Sigmoid colon (tissue), 6 donors: ENCODE measurements at regions not wholly inside any gene's neighbourhood (a gene's known extent, or its start where the extent isn't known, plus 50 kb on each side); places are given as distances from the start of the nearest gene placed in this dataset.

Experiments
- DNase-seq: peaks from one replicate; pipeline ENCODE4 v3.0.0-alpha.2; 2019
- H3K27ac ChIP-seq, 4 donors: fragments of 200-600 bp; sonication (generic); one replicate each; pipeline ENCODE4 v1.5.1; 2016 to 2019; ENCODE audit warnings: mild to moderate bottlenecking in 1 of 4
- H3K27me3 ChIP-seq, 3 donors: fragments of 200-600 bp; sonication (generic); one replicate each; pipeline ENCODE4 v1.5.1; 2019; ENCODE audit warnings: mild to moderate bottlenecking in 1 of 3
- H3K36me3 ChIP-seq, 4 donors: fragments of 200-600 bp; sonication (generic); one replicate each; pipeline ENCODE4 v1.5.1; 2016 to 2019
- H3K4me1 ChIP-seq, 4 donors: fragments of 200-600 bp; sonication (generic); one replicate each; pipeline ENCODE4 v1.5.1; 2017 to 2019
- H3K4me3 ChIP-seq, 4 donors: fragments of 200-600 bp; sonication (generic); one replicate each; pipeline ENCODE4 v1.5.1; 2017 to 2019; ENCODE audit warnings: mild to moderate bottlenecking in 2 of 4, moderate library complexity in 1 of 4
- H3K9me3 ChIP-seq, 4 donors: fragments of 200-600 bp in 3 of 4; sonication (generic) in 3 of 4; one replicate each; pipeline versions ENCODE4 v1.5.1 to v1.6.1; 2013 to 2019
- CTCF ChIP-seq, 4 experiments: fragments of 450-650 bp in 3 of 4; fragments of 200-600 bp in 1 of 4; IDR thresholded peaks; one replicate each; pipeline ENCODE4 v1.5.1; 2016 to 2019; ENCODE audit warnings: antibody characterized with exemption in 4 of 4, mild to moderate bottlenecking in 3 of 4, moderate library complexity in 2 of 4
- EP300 ChIP-seq, 4 donors: sonication (generic); formaldehyde crosslinking; IDR thresholded peaks; one replicate each; pipeline ENCODE4 v1.6.1; 2017; ENCODE audit warnings: antibody characterized with exemption in 4 of 4
- POLR2A ChIP-seq, 2 donors: fragments of 450-650 bp; IDR thresholded peaks; one replicate each; pipeline ENCODE4 v1.6.1; 2016; ENCODE audit warnings: antibody characterized with exemption in 2 of 2, mild to moderate bottlenecking in 2 of 2, moderate library complexity in 2 of 2
- POLR2AphosphoS5 ChIP-seq, 4 donors: sonication (generic); formaldehyde crosslinking; IDR thresholded peaks; one replicate each; pipeline ENCODE4 v1.6.1; 2017; ENCODE audit warnings: antibody characterized with exemption in 4 of 4
- WGBS, 2 donors: extraction: QIAGEN DNeasy Blood & Tissue Kit; methylation state at CpG; one replicate each; pipeline ENCODE4 v1.1.7; 2013; 5-methylcytosine and 5-hydroxymethylcytosine counted together
- intact Hi-C: fragments of 100-400 bp; cut with DNase I; formaldehyde crosslinking; loops from one replicate; pipeline ENCODE4 v1.15.1; 2023
- donor health status: healthy with polysubstance abuse.
- donor health status: healthy.

- no peak for DNase-seq
- WGBS, 2 donors: 87 to 92% methylated on average over 10 of the region's 10 CpGs
- TF ChIP-seq POLR2AphosphoS5 (IDR thresholded peaks at IDR 0.05): no peak
- TF ChIP-seq POLR2A (IDR thresholded peaks at IDR 0.05): no peak
- no peak for TF ChIP-seq EP300 (IDR thresholded peaks at IDR 0.05)
- no peak for TF ChIP-seq CTCF (IDR thresholded peaks at IDR 0.05)
- Histone ChIP-seq H3K27ac (no peak overlapping the region), H3K27me3 (no peaks in the 10 kb centered on the region), H3K4me3 (no peak overlapping the region), H3K36me3 (no peaks in the 10 kb centered on the region), H3K4me1 (no peaks in the 10 kb centered on the region), H3K9me3 (no peaks in the 10 kb centered on the region)
- intact Hi-C loops: no loop called here
Observed at GRCh38 chr20:48096957-48097890, 311.9 kb upstream of the SULF2 start.

- TF ChIP-seq CTCF (IDR thresholded peaks at IDR 0.05): no peak
- TF ChIP-seq POLR2A (IDR thresholded peaks at IDR 0.05): no peak
- no peak for TF ChIP-seq EP300 (IDR thresholded peaks at IDR 0.05)
- Histone ChIP-seq H3K9me3 (no peaks in the 10 kb centered on the region), H3K27ac (no peak overlapping the region), H3K27me3 (no peaks in the 10 kb centered on the region), H3K4me1 (no peaks in the 10 kb centered on the region), H3K36me3 (no peaks in the 10 kb centered on the region), H3K4me3 (no peak overlapping the region)
- intact Hi-C loops: no loop called here
- no peak for DNase-seq
- 94 to 95% methylated on average over 12 of the region's 12 CpGs for WGBS, 2 donors
Observed at GRCh38 chr20:48096212-48096875, 311.1 kb upstream of the SULF2 start.

- WGBS, 2 donors: 77 to 89% methylated on average over 7 of the region's 7 CpGs
- H3K4me1 ChIP-seq: no peaks in the 10 kb centered on the region
- intact Hi-C loops: no loop called here
- H3K27me3 ChIP-seq: peaks cover 0 to 3% (median 0%) of the 10 kb centered on the region in 3 donors
- no peak for TF ChIP-seq POLR2A (IDR thresholded peaks at IDR 0.05)
- TF ChIP-seq CTCF (IDR thresholded peaks at IDR 0.05): no peak
- no peak for TF ChIP-seq EP300 (IDR thresholded peaks at IDR 0.05)
- TF ChIP-seq POLR2AphosphoS5 (IDR thresholded peaks at IDR 0.05): no peak
- no peak overlapping the region for H3K4me3 ChIP-seq
- H3K27ac ChIP-seq: no peak overlapping the region
- H3K36me3 ChIP-seq: no peaks in the 10 kb centered on the region
- no peak for DNase-seq
- no peaks in the 10 kb centered on the region for H3K9me3 ChIP-seq
Observed at GRCh38 chr20:48094944-48095343, 309.7 kb upstream of the SULF2 start.

GRCh38 chr20:48094196-48094749, 309.0 kb upstream of the SULF2 start:
- intact Hi-C loops: no loop called here
- DNase-seq: no peak
- no peak overlapping the region for H3K27ac ChIP-seq
- H3K36me3 ChIP-seq: no peaks in the 10 kb centered on the region
- 77 to 88% methylated on average over 5 of the region's 5 CpGs for WGBS, 2 donors
- TF ChIP-seq EP300 (IDR thresholded peaks at IDR 0.05): no peak
- no peak for TF ChIP-seq POLR2A (IDR thresholded peaks at IDR 0.05)
- no peak for TF ChIP-seq CTCF (IDR thresholded peaks at IDR 0.05)
- TF ChIP-seq POLR2AphosphoS5 (IDR thresholded peaks at IDR 0.05): no peak
- peaks cover 0 to 3% (median 0%) of the 10 kb centered on the region in 3 donors for H3K27me3 ChIP-seq
- H3K4me3 ChIP-seq: no peak overlapping the region
- H3K4me1 ChIP-seq: no peaks in the 10 kb centered on the region
- no peaks in the 10 kb centered on the region for H3K9me3 ChIP-seq
